T-helper 9 cell (primary cell): ENCODE measurements at regions not wholly inside any gene's neighbourhood (a gene's known extent, or its start where the extent isn't known, plus 50 kb on each side); places are given as distances from the start of the nearest gene placed in this dataset.

Experiments
- DNase-seq: peaks from one replicate; pipeline ENCODE4 v3.0.0-alpha.2; 2020

DNA sequence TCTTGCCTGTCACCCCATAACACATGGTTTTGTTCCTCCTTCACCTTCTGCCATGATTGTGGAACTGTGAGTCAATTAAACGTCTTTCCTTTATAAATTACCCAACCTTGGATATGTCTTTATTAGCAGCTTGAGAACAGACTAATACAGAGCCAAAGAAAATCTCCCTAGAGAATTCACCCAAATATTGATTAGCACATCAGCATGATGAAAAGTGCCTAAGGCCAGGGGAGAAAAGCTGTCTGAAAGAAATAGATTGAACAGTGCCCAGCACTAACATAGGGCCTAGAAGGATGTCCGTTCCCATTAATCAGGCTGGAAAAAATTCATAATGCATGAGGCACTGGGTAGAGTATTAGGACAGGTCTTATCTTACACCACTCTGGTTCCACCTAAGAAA lies 111.9 kb upstream of the CALN1 start:
- no peak for DNase-seq

DNA sequence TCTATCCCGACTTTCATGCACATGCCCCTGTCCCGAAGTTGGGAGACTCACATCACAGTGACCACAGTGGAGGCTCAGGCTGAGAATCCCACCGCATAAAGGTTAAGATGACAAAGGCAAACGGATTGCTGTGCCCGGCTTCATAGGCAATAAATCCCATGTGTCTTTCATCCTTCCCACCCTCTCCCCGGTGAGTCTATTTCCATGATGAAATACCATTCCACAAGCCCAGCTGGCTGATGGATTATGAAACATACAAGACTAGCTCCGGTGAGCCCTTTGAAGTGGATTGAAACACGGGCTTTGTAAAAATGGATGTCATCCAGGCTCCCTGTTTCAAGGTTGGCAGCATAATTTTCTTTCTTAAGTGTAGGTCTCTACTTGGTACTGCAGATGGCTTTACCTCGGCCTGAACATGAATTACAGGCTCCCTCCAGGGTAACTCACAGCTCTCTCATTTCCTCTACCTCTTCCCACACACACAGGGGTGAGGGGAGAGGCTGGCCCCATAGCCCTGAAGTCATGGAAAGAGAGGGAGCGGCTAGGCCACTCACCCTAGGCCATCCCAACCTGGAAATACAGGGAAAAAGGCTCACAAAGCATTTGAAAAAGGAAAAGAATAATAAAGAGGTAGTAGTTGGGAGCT lies 92.0 kb upstream of the CALN1 start:
- DNase-seq, result no peak

DNA sequence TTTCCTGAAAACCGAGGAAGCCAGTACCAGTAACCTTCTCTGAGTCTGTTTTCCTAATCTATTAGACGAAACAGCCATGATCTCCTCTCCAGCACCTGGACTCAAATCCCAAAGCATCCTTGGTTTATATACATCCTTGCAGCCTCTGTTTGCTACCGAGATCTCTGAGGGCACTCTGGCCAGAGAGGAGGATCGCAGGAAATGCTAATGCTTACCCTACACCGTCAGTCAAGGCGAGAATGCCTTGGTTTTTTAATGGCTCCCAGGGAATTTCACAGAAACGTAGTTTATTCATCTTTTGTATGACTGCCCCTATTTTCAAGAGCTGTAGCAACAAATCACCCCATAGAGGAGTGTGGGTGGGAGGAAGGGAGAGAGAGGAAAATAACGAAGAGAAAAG lies 91.5 kb upstream of the CALN1 start:
- no peak for DNase-seq

DNA sequence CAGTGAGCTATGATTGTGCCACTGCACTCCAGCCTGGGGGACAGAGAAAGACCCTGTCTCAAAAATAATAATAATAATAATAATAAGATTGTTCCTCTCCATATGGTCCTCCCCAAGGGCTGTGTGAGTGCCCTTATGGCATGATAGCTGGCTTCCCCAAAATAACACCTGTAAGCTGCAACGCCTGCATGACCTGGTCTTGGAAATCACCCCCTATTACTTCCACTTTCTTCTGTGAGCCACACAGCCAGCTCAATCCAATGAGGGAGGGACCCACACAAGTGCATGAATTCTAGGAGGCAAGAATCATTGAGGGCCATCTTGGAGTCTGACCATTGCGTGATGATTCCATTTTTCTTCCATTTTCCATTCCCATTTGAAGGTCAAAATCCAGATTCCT lies 82.7 kb upstream of the CALN1 start:
- no peak for DNase-seq

DNA sequence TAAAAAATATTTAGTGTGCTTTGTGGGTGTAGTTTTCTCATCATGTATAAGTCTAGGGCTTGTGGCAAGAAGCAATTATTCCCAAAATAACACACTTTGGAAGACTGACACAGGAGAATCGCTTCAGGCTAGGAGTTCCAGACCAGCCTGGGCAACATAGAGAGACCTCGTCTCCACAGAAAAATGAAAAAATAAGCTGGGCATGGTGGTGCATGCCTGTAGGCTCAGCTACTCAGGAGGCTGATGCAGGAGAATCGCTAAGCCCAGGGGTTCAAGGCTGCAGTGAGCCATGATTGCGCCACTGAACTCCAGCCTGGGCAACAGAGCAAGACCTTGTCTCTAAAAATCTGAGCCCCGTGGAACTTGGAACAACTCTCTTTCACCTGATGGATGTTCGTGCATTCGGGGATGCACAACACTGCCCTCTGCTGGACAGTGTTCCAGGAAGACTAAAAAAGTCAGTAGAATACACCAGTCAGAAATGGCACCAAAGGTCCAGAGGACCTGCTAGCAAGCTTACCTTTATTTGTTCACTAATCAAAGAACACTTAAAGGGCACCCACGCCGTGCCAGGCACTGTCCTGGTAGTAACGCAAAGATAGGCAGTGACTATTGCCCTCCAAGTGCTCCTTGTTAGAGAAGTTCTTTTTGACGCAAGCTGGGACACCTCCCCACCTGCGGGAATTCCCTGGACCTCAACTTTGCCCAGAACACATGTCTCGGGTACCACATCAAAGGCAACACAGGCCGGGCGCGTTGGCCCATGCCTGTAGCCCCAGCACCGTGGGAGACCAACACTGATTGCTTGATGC lies 81.9 kb upstream of the CALN1 start:
- peak; percentile 32 for DNase-seq

DNA sequence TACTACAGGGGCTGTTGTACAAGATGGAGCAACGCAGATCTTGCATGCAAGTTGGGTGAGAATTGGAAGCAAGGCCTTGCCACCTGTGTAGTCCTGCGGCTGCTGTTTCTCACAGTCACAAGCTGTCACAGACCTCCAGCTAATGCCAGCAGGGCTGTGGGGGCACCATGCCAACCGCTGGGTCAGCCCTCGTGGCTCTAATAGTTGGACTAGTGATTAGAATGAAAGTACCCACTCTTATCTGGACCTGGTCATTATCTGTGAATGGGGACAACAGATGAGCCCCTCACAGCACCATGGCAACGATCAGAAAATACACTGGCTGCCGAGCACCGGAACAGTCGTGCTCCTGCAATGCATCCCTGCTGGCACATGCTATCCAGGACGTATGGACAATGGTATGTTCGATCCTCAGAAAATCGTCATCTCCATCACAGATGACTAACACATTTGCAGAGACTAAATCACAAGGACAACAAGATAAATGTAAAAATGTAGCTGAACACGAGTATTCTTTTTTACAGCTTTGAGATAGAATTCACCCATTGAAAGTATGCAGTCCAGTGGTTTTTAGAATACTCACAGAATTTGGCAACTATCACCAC lies 80.4 kb upstream of the CALN1 start:
- no peak for DNase-seq

DNA sequence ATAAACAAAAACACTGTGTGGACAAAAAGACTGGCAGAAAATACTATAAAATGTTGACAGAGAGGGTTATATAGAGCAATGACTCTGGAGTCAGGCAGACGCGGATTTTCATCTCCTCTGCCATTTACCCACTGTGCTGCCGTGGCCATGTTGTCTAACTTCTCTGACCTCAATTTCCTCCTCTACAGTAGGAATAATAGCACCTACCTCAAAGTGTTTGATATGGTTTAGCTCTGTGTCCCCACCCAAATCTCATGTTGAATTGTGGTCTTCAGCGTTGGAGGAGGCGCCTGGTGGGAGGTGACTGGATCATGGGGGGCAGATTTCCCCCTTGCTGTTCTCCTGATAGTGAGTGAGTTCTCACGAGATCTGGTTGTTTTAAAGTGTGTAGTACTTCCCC lies 78.2 kb upstream of the CALN1 start:
- no peak for DNase-seq

DNA sequence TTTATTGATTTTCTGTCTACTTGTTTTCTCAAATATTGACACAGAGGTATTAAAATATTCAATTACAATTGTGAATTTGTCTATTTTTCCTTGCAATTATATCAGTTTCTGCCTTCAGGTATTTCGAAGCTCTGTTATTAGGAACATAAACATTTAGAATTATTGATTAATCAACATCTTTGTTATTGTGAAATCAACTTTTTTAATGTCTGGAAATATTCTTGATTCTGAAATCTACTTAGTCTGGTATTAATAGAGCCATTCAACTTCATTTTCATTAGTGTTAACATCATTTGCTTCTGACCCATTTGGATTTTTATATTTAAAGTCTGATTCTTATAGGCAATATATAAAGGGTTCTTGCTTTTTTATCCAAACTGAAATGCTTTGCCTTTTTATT lies 69.8 kb upstream of the CALN1 start:
- DNase-seq, result no peak

DNA sequence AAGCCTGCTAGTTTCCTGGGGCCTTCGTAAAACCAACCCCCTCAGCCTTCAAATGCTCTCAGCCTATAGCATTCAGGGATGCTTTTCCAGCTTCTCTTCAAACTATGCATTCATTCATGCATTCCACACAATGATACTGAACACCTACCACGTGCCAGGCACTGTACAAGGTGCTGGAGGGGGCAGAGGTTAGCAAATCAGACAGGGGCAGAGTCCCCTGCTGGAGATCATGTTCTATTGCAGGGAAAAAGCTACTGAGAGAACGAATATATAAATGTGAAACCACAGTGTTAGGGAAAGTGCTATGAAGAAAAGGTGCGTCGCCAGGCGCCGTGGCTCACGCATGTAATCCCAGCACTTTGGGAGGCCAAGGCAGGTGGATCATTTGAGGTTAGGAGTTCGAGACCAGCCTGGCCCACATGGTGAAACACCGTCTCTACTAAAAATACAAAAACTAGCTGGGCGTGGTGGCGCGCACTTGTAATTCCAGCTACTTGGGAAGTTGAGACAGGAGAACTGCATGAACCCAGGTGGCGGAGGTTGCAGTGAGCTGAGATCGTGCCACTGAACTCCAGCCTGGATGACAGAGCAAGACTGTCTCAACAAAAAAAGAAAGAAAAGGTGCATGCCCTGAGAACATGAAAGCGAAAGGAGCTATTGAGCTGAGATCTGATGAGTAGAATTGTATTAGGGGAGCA lies 64.6 kb upstream of the CALN1 start:
- DNase-seq, result no peak

DNA sequence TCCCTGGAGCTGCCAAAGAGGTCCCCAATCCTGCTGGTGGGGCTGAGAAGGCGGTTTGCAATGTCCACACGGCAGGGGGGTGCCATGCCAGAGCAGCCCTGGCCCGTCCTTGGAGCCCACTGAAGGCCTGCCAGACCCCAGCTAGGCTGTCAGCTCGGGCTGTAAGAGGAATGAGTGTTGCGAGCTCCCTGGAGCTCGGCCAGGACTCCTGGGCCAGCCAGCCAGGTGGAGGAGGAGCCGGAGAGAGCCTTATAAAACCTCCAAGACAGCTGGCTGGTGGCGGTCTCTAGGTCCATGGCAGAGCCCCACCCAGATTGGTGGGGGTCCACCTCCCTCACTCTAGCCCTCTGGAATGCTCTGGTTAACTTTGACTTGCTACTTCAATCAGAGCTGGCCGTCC lies 55.1 kb upstream of the CALN1 start:
- no peak for DNase-seq

DNA sequence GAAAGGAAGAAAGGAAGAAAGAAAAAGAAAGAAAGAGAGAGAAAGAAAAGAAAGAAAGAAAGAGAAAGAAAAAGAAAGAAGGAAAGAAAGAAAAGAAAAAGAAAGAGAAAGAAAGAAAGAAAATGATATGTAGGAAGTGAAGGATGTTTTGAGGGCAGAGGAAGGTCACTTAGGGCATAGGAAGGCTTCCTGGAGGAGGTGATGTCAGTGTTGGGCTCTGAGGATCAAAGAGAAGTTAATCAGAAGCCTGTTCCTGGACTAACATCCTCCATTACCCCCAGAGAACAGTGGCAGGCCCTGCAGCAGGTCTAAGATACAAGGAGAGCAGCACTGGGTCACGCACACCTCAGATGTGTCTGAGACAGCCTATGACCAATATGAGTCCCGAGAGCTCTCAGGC lies 54.7 kb upstream of the CALN1 start:
- no peak for DNase-seq

DNA sequence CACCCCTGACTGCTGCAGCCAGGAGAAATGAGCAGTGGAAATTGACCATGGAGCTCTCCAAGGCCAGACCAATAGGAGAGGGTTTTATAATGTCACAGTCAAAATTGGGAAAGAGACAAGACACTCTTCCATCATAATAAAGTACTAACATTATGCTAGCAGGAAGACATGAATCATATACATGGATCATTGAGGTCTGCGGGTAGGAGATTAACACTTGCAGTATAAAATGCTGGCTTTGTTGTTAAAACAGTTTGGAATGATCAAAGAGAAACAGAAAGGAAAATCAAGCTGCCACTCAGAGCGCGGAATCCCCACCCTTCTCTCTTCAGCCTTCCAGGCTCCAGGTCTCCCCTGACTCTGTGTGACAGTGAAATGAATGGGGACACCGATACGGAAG lies 53.4 kb upstream of the CALN1 start:
- no peak for DNase-seq

DNA sequence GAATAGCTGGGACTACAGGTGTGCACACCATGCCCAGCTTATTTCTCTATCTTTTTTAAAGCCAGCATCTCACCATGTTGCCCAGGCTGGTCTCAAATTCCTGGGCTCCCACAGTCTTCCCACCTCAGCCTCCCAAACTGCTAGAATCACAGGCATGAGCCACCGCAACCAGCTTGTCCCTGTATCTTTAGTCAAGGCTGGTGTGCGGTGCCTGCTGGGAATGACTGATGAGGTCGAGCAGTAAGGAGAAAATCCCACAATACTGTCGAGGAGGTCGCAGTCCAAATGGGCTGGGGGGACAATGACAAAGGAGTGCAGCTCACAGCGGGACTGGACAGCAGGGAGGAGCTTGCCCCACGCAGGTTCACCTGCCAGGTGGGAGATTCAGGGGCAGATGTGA lies 50.2 kb upstream of the CALN1 start:
- DNase-seq, result no peak
